GM12878 (cell line): ENCODE measurements at regions not wholly inside any gene's neighbourhood (a gene's known extent, or its start where the extent isn't known, plus 50 kb on each side); places are given as distances from the start of the nearest gene placed in this dataset.

ENCODE experiments used
- ATAC-seq: fragments of 200-7000 bp; cut with Tn5 transposase; 3 replicates; pipeline ENCODE4 v1.9.1; 2020; ENCODE audit warnings: mild to moderate bottlenecking, moderate library complexity
- BruUV-seq: library from RNA; stranded (reverse); fragments of 400-500 nt; replicated peaks from 2 replicates; lab custom pipeline; 2021; lab: Mats Ljungman, UMichigan
- CTCF ChIA-PET: fragments of 300-600 bp; sonication (Branson Sonifier 250); formaldehyde crosslinking; extraction: SDS; loops from one replicate; lab custom pipeline; 2021; ENCODE audit warnings: inconsistent platforms; lab: Yijun Ruan, JAX
- POLR2A ChIA-PET: fragments of 350-600 bp; formaldehyde crosslinking; extraction: SDS; loops from one replicate; lab custom pipeline; 2021; ENCODE audit warnings: inconsistent platforms; lab: Charles Lee
- RAD21 ChIA-PET: fragments of 300-600 bp; sonication (Branson Sonifier 250); formaldehyde crosslinking; loops from one replicate; lab custom pipeline; 2023; ENCODE audit warnings: antibody characterized with exemption; ENCODE audit not compliant: unreplicated experiment; lab: Charles Lee
- SMC1A ChIA-PET: fragments of 300-600 bp; sonication (Branson Sonifier 250); formaldehyde crosslinking; loops from one replicate; lab custom pipeline; 2023; ENCODE audit not compliant: unreplicated experiment, uncharacterized antibody; lab: Charles Lee
- DNase-seq: peaks from one replicate; pipeline ENCODE4 v3.0.0-alpha.2; 2011; ENCODE audit warnings: low read depth, low spot score
- FAIRE-seq: peaks from 3 replicates; lab custom pipeline; 2011; peaks lifted over from hg19 to GRCh38; lab: Jason Lieb, UNC
- H2AFZ ChIP-seq: 2 replicates; pipeline ENCODE4 v1.6.0; 2011; ENCODE audit warnings: low read depth, low read length, control low read depth; ENCODE audit not compliant: control insufficient read depth
- H3K27ac ChIP-seq: 2 replicates; pipeline ENCODE4 v1.5.1; 2011; ENCODE audit warnings: control low read depth; ENCODE audit not compliant: control insufficient read depth, insufficient read depth
- H3K27me3 ChIP-seq, 2 experiments: replicated peaks in 1 of 2; 2 replicates each; pipeline versions ENCODE4 v1.6.0 to v1.6.1; 2011; ENCODE audit warnings: low read length in 1 of 2; ENCODE audit not compliant: control insufficient read depth in 2 of 2, insufficient read depth in 2 of 2
- H3K36me3 ChIP-seq, 2 experiments: 2 replicates each; pipeline ENCODE4 v1.5.1; 2011; ENCODE audit warnings: low read length in 1 of 2; ENCODE audit not compliant: control insufficient read depth in 2 of 2, insufficient read depth in 2 of 2
- H3K4me1 ChIP-seq: 2 replicates; pipeline ENCODE4 v1.6.1; 2011; ENCODE audit warnings: mild to moderate bottlenecking, low read length, moderate library complexity, mixed read lengths; ENCODE audit not compliant: control insufficient read depth, insufficient read depth
- H3K4me2 ChIP-seq: 2 replicates; pipeline ENCODE4 v1.6.0; 2011; ENCODE audit warnings: control low read depth; ENCODE audit not compliant: control insufficient read depth, insufficient read depth
- H3K4me3 ChIP-seq: fragments of 200-600 bp; sonication (generic); 2 replicates; pipeline ENCODE4 v1.5.1; 2016
- H3K79me2 ChIP-seq: 2 replicates; pipeline ENCODE4 v1.6.0; 2011; ENCODE audit warnings: low read length; ENCODE audit not compliant: control insufficient read depth, insufficient read depth
- H3K9ac ChIP-seq: 2 replicates; pipeline ENCODE4 v1.8.0; 2011; ENCODE audit warnings: low read length, control low read depth, mixed read lengths; ENCODE audit not compliant: control insufficient read depth, insufficient read depth
- H3K9me3 ChIP-seq: replicated peaks from 3 replicates; pipeline ENCODE4 v1.5.1; 2011; ENCODE audit warnings: mild to moderate bottlenecking, low read length; ENCODE audit not compliant: control insufficient read depth, insufficient read depth
- H4K20me1 ChIP-seq: 2 replicates; pipeline ENCODE4 v1.6.0; 2011; ENCODE audit not compliant: control insufficient read depth, insufficient read depth
- CREB1 ChIP-seq: IDR thresholded peaks from 2 replicates; pipeline ENCODE4 v1.6.1; 2012; ENCODE audit warnings: low read depth, mild to moderate bottlenecking, inconsistent platforms
- CTCF ChIP-seq, 3 experiments: IDR thresholded peaks in 2 of 3; conservative IDR thresholded peaks in 1 of 3; 2 replicates each; pipeline ENCODE4 v1.5.1; 2011; ENCODE audit warnings: low read depth in 3 of 3, low read length in 3 of 3, mild to moderate bottlenecking in 3 of 3, control low read depth in 2 of 3, moderate library complexity in 2 of 3, inconsistent platforms in 1 of 3, mixed read lengths in 1 of 3; ENCODE audit not compliant: control insufficient read depth in 2 of 3, insufficient read depth in 1 of 3; ENCODE audit errors: extremely low read depth in 1 of 3
- EED ChIP-seq: sonication (generic); IDR thresholded peaks from 2 replicates; pipeline ENCODE4 v1.6.1; 2016; ENCODE audit warnings: antibody characterized with exemption, low read depth
- FOS ChIP-seq: IDR thresholded peaks from 3 replicates; pipeline ENCODE4 v1.6.1; 2011; ENCODE audit warnings: borderline replicate concordance; ENCODE audit not compliant: insufficient read length; ENCODE audit errors: extremely low read depth
- GATAD2B ChIP-seq: fragments of 450-650 bp; conservative IDR thresholded peaks from 2 replicates; pipeline ENCODE4 v1.6.1; 2017; ENCODE audit warnings: low read depth, mild to moderate bottlenecking, moderate library complexity
- RFX5 ChIP-seq: IDR thresholded peaks from 2 replicates; pipeline ENCODE4 v1.6.1; 2011; ENCODE audit warnings: low read depth, low read length, improper control_type of control experiment
- TCF3 ChIP-seq: IDR thresholded peaks from 2 replicates; pipeline ENCODE4 v1.6.1; 2012; ENCODE audit warnings: low read depth, mild to moderate bottlenecking, low read length, borderline replicate concordance; ENCODE audit not compliant: insufficient read depth
- YBX1 ChIP-seq: fragments of 450-650 bp; IDR thresholded peaks from 2 replicates; pipeline ENCODE4 v1.6.1; 2016; ENCODE audit warnings: antibody characterized with exemption
- ZNF217 ChIP-seq: fragments of 450-650 bp; IDR thresholded peaks from 2 replicates; pipeline ENCODE4 v1.6.1; 2017; ENCODE audit warnings: antibody characterized with exemption, mild to moderate bottlenecking
- WGBS: methylation state at CpG from one replicate; pipeline ENCODE4 v1.1.6; 2016; ENCODE audit warnings: low lambda C conversion rate; ENCODE audit not compliant: insufficient replicate concordance, insufficient coverage; ENCODE audit errors: missing lambda C conversion rate; 5-methylcytosine and 5-hydroxymethylcytosine counted together
- in situ Hi-C: fragments of 300-500 bp; cut with MboI; formaldehyde crosslinking; loops from 9 replicates; pipeline ENCODE4 v1.14.3; 2018; ENCODE audit warnings: mixed read lengths
- intact Hi-C: fragments of 100-400 bp; cut with micrococcal nuclease; formaldehyde crosslinking; loops from one replicate; pipeline ENCODE4 v1.14.2; 2022; ENCODE audit not compliant: unreplicated experiment
- TF ChIP-seq, protein P1 (sequence below): IDR thresholded peaks from 2 replicates; pipeline ENCODE4 v1.6.1; 2011; ENCODE audit warnings: borderline replicate concordance, low read depth, mild to moderate bottlenecking, moderate library complexity, low read length; ENCODE audit not compliant: insufficient read depth, poor library complexity, severe bottlenecking
- TF ChIP-seq, protein P2 (sequence below): IDR thresholded peaks from 2 replicates; pipeline ENCODE4 v1.6.1; 2012; ENCODE audit warnings: improper control_type of control experiment, low read depth, low read length; ENCODE audit not compliant: insufficient replicate concordance
- TF ChIP-seq, protein P3 (sequence below): fragments of 450-650 bp; IDR thresholded peaks from 2 replicates; pipeline ENCODE4 v1.6.1; 2018; ENCODE audit warnings: borderline replicate concordance, mild to moderate bottlenecking; ENCODE audit not compliant: partially characterized antibody

- Histone ChIP-seq H3K4me3 (no peak overlapping the region), H3K27ac (no peak overlapping the region), H3K36me3 (no peaks in the 10 kb centered on the region), H2AFZ (no peak overlapping the region), H3K27me3 (no peaks in the 10 kb centered on the region), H3K9me3 (no peaks in the 10 kb centered on the region), H3K79me2 (no peaks in the 10 kb centered on the region), H3K4me2 (no peak overlapping the region), H4K20me1 (no peaks in the 10 kb centered on the region), H3K4me1 (no peaks in the 10 kb centered on the region), H3K9ac (no peak overlapping the region)
- 0% methylated on average over 2 of the region's 2 CpGs for WGBS
- BruUV-seq = no TSS peak
- ChIA-PET CTCF (no interaction called here), RAD21 (no interaction called here), SMC1A (no interaction called here), POLR2A (no interaction called here)
- ATAC-seq (no peak), FAIRE-seq (no peak), DNase-seq (no peak)
- TF ChIP-seq, protein P1, sequence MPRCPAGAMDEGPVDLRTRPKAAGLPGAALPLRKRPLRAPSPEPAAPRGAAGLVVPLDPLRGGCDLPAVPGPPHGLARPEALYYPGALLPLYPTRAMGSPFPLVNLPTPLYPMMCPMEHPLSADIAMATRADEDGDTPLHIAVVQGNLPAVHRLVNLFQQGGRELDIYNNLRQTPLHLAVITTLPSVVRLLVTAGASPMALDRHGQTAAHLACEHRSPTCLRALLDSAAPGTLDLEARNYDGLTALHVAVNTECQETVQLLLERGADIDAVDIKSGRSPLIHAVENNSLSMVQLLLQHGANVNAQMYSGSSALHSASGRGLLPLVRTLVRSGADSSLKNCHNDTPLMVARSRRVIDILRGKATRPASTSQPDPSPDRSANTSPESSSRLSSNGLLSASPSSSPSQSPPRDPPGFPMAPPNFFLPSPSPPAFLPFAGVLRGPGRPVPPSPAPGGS = no peak
- TF ChIP-seq GATAD2B = no peak
- TF ChIP-seq, protein P2, sequence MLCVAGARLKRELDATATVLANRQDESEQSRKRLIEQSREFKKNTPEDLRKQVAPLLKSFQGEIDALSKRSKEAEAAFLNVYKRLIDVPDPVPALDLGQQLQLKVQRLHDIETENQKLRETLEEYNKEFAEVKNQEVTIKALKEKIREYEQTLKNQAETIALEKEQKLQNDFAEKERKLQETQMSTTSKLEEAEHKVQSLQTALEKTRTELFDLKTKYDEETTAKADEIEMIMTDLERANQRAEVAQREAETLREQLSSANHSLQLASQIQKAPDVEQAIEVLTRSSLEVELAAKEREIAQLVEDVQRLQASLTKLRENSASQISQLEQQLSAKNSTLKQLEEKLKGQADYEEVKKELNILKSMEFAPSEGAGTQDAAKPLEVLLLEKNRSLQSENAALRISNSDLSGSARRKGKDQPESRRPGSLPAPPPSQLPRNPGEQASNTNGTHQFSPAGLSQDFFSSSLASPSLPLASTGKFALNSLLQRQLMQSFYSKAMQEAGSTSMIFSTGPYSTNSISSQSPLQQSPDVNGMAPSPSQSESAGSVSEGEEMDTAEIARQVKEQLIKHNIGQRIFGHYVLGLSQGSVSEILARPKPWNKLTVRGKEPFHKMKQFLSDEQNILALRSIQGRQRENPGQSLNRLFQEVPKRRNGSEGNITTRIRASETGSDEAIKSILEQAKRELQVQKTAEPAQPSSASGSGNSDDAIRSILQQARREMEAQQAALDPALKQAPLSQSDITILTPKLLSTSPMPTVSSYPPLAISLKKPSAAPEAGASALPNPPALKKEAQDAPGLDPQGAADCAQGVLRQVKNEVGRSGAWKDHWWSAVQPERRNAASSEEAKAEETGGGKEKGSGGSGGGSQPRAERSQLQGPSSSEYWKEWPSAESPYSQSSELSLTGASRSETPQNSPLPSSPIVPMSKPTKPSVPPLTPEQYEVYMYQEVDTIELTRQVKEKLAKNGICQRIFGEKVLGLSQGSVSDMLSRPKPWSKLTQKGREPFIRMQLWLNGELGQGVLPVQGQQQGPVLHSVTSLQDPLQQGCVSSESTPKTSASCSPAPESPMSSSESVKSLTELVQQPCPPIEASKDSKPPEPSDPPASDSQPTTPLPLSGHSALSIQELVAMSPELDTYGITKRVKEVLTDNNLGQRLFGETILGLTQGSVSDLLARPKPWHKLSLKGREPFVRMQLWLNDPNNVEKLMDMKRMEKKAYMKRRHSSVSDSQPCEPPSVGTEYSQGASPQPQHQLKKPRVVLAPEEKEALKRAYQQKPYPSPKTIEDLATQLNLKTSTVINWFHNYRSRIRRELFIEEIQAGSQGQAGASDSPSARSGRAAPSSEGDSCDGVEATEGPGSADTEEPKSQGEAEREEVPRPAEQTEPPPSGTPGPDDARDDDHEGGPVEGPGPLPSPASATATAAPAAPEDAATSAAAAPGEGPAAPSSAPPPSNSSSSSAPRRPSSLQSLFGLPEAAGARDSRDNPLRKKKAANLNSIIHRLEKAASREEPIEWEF = no peak
- no peak for TF ChIP-seq CREB1
- TF ChIP-seq, protein P3, sequence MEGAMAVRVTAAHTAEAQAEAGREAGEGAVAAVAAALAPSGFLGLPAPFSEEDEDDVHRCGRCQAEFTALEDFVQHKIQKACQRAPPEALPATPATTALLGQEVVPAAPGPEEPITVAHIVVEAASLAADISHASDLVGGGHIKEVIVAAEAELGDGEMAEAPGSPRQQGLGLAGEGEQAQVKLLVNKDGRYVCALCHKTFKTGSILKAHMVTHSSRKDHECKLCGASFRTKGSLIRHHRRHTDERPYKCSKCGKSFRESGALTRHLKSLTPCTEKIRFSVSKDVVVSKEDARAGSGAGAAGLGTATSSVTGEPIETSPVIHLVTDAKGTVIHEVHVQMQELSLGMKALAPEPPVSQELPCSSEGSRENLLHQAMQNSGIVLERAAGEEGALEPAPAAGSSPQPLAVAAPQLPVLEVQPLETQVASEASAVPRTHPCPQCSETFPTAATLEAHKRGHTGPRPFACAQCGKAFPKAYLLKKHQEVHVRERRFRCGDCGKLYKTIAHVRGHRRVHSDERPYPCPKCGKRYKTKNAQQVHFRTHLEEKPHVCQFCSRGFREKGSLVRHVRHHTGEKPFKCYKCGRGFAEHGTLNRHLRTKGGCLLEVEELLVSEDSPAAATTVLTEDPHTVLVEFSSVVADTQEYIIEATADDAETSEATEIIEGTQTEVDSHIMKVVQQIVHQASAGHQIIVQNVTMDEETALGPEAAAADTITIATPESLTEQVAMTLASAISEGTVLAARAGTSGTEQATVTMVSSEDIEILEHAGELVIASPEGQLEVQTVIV = no peak
- TF ChIP-seq FOS = no peak
- no peak for TF ChIP-seq RFX5
- no peak for TF ChIP-seq TCF3
- no peak for TF ChIP-seq EED
- no peak for TF ChIP-seq ZNF217
- TF ChIP-seq CTCF (IDR thresholded peaks at IDR 0.05 in 2 of 3, conservative IDR thresholded peaks at IDR 0.05 in 1 of 3; ENCODE audit: control insufficient read depth in 2 of 3, extremely low read depth in 1 of 3, insufficient read depth in 1 of 3, low read depth in 3 of 3, low read length in 3 of 3) = no peak
- no peak for TF ChIP-seq YBX1
- intact Hi-C loops = no loop called here
- in situ Hi-C loops = no loop called here
These were observed 422.3 kb downstream of the CAAP1 start for GRCh38 chr9:26470284-26470683.
